ENCODE measurements at regions not wholly inside any gene's neighbourhood (a gene's known extent, or its start where the extent isn't known, plus 50 kb on each side); places are given as distances from the start of the nearest gene placed in this dataset.
A peak's percentile ranks its signal among the peaks of the same experiment; 100 is the strongest.
"Not testable (repeated sequence)": the region's sequence is repeated elsewhere in the genome, so short reads cannot be mapped to it uniquely, and the experiment has no call there.

- DNase-seq (ENCODE audit: extremely low read depth in 1 of 2, low read depth in 1 of 2), result not testable (repeated sequence)
Measured at GRCh38 chr1:228611707-228612106, 123.6 kb upstream of the RHOU start.

- DNase-seq (ENCODE audit: extremely low read depth in 1 of 2, low read depth in 1 of 2), result not testable (repeated sequence)
Measured at GRCh38 chr1:228622002-228622716, 113.1 kb upstream of the RHOU start.

GRCh38 chr1:228626481-228626880, 108.8 kb upstream of the RHOU start:
- not testable (repeated sequence) for DNase-seq (ENCODE audit: extremely low read depth in 1 of 2, low read depth in 1 of 2)

GRCh38 chr1:228632858-228633257, 102.4 kb upstream of the RHOU start:
- DNase-seq (ENCODE audit: extremely low read depth in 1 of 2, low read depth in 1 of 2), result not testable (repeated sequence)

- peak in 1 of 2 donors; percentile 30 for DNase-seq (ENCODE audit: extremely low read depth in 1 of 2, low read depth in 1 of 2)
Measured at GRCh38 chr1:228635304-228635703, 100.0 kb upstream of the RHOU start.

GRCh38 chr1:228637529-228637928, 97.8 kb upstream of the RHOU start:
- not testable (repeated sequence) for DNase-seq (ENCODE audit: extremely low read depth in 1 of 2, low read depth in 1 of 2)

GRCh38 chr1:228646717-228647522, 88.4 kb upstream of the RHOU start:
- no peak for DNase-seq (ENCODE audit: extremely low read depth in 1 of 2, low read depth in 1 of 2)

- DNase-seq (ENCODE audit: extremely low read depth in 1 of 2, low read depth in 1 of 2), result no peak
Measured at GRCh38 chr1:228647523-228648444, 87.5 kb upstream of the RHOU start.

- DNase-seq (ENCODE audit: extremely low read depth in 1 of 2, low read depth in 1 of 2), result no peak
Measured at GRCh38 chr1:228648647-228649383, 86.5 kb upstream of the RHOU start.

- no peak for DNase-seq (ENCODE audit: extremely low read depth in 1 of 2, low read depth in 1 of 2)
Measured at GRCh38 chr1:228650141-228650540, 85.1 kb upstream of the RHOU start.

GRCh38 chr1:228650946-228651345, 84.3 kb upstream of the RHOU start:
- no peak for DNase-seq (ENCODE audit: extremely low read depth in 1 of 2, low read depth in 1 of 2)

GRCh38 chr1:228652116-228652515, 83.2 kb upstream of the RHOU start:
- DNase-seq (ENCODE audit: extremely low read depth in 1 of 2, low read depth in 1 of 2), result no peak

- DNase-seq (ENCODE audit: extremely low read depth in 1 of 2, low read depth in 1 of 2), result not testable (repeated sequence)
Measured at GRCh38 chr1:228653057-228653456, 82.2 kb upstream of the RHOU start.

GRCh38 chr1:228653748-228654147, 81.5 kb upstream of the RHOU start:
- DNase-seq (ENCODE audit: extremely low read depth in 1 of 2, low read depth in 1 of 2), result no peak

GRCh38 chr1:228655796-228656394, 79.4 kb upstream of the RHOU start:
- no peak for DNase-seq (ENCODE audit: extremely low read depth in 1 of 2, low read depth in 1 of 2)

GRCh38 chr1:228662007-228662689, 73.1 kb upstream of the RHOU start:
- not testable (repeated sequence) for DNase-seq (ENCODE audit: extremely low read depth in 1 of 2, low read depth in 1 of 2)

GRCh38 chr1:228664399-228664914, 70.8 kb upstream of the RHOU start:
- DNase-seq (ENCODE audit: extremely low read depth in 1 of 2, low read depth in 1 of 2), result peak; percentile 62 to 66

- DNase-seq (ENCODE audit: extremely low read depth in 1 of 2, low read depth in 1 of 2), result no peak
Measured at GRCh38 chr1:228666686-228667623, 68.3 kb upstream of the RHOU start.

Measured in activated CD8-positive, alpha-beta memory T cell treated with anti-CD3 and anti-CD28 coated beads for 1 hour (primary cell).